GM12891 (cell line): ENCODE measurements at regions not wholly inside any gene's neighbourhood (a gene's known extent, or its start where the extent isn't known, plus 50 kb on each side); places are given as distances from the start of the nearest gene placed in this dataset.

ENCODE experiments used
- DNase-seq: peaks from one replicate; pipeline ENCODE4 v3.0.0; 2011; ENCODE audit warnings: low spot score; ENCODE audit not compliant: insufficient read length
- FAIRE-seq: peaks from 2 replicates; lab custom pipeline; 2011; peaks lifted over from hg19 to GRCh38; lab: Jason Lieb, UNC
- PAX5 ChIP-seq: IDR thresholded peaks from 2 replicates; pipeline ENCODE4 v1.6.1; 2011; ENCODE audit warnings: low read length, moderate library complexity, mild to moderate bottlenecking; ENCODE audit not compliant: insufficient read depth, severe bottlenecking
- POLR2A ChIP-seq: IDR thresholded peaks from 2 replicates; pipeline ENCODE4 v1.6.1; 2011; ENCODE audit warnings: low read depth, low read length, control low read depth
- POLR2AphosphoS5 ChIP-seq: IDR thresholded peaks from 2 replicates; pipeline ENCODE4 v1.6.1; 2011; ENCODE audit warnings: low read depth, low read length, control low read depth
- POU2F2 ChIP-seq: IDR thresholded peaks from 2 replicates; pipeline ENCODE4 v1.6.1; 2011; ENCODE audit warnings: low read depth, mild to moderate bottlenecking, control low read depth, low read length, moderate library complexity
- SPI1 ChIP-seq: IDR thresholded peaks from 2 replicates; pipeline ENCODE4 v1.6.1; 2011; ENCODE audit warnings: low read depth, low read length, control low read depth
- TAF1 ChIP-seq: IDR thresholded peaks from 2 replicates; pipeline ENCODE4 v1.6.1; 2011; ENCODE audit warnings: low read depth, low read length, control low read depth

DNA sequence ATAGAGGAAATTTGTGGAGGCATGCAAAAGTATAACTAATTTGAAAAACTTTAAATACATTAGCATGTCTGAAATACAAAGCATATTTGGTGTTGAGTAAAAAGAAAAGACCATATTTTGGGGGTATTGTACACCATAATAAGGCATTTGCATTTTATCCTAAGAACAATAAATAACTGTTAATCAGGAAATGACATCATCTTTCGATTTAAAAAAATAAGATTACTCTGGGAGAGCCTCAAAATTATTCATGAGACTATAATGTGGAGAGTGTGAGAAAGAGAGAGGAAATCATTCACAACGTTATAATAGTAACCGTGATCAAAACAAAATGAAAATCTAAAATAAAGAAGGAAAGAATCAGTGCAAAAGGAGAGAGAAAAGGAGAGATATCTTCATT, 712.3 kb upstream of the POT1 start:
- no peak for TF ChIP-seq POLR2AphosphoS5
- no peak for TF ChIP-seq POLR2A
- no peak for TF ChIP-seq TAF1
- TF ChIP-seq SPI1: no peak
- TF ChIP-seq POU2F2: no peak
- FAIRE-seq: no peak
- no peak for DNase-seq

DNA sequence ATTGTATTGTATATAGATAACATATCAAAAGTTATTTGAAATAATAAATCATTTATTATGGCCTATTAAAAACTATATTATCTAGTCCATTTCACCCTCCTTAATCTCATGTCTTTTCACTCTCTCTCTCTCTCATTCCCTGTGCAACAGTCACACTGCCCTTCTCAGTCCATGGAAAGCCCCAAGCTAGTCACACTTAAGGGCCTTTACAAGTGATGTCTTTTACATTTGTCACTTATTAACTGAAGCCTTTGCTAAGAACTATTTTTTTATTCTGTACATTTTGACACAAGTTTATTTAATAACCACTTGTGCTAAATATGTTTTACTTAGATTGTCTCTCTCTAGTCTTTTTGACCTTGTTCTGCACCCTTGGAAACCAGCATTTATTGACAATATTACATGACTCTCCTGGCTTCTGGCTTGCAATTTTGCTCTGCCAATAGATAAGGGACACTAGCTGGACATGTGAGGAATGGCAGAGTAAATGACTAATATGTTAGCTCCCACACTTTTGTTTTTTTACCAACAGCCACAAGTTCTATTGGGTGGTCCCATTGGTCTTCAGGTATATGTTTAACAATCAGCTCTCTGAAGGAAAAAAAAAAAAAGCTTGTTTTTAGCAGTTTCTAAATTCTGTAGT, 706.8 kb upstream of the POT1 start:
- DNase-seq: no peak
- TF ChIP-seq POU2F2 (no peak), SPI1 (no peak), POLR2AphosphoS5 (no peak), POLR2A (no peak), PAX5 (no peak), TAF1 (no peak)
- no peak for FAIRE-seq

DNA sequence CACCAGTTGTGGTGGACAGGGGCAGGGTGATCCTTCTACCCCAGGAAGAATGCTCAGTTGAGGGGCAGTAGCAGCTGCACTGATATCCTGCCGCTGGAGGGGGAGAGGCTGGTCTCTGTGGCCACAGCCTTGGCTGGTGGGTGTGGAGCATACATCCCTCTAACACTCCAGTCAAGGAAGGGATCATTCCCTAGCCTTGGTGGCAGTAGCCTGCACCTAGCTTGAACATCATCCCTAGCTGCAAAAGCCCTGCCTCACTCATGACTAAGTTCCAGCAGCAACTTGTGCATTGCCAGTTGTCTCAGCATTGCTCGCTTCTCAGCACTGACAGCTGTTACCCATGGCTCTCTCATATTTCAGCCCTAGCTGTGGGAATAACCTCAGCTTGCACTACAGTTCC, 688.9 kb upstream of the POT1 start:
- DNase-seq (no peak), FAIRE-seq (no peak)
- TF ChIP-seq POLR2AphosphoS5 (no peak), TAF1 (no peak), POU2F2 (no peak), PAX5 (no peak), SPI1 (no peak), POLR2A (no peak)

DNA sequence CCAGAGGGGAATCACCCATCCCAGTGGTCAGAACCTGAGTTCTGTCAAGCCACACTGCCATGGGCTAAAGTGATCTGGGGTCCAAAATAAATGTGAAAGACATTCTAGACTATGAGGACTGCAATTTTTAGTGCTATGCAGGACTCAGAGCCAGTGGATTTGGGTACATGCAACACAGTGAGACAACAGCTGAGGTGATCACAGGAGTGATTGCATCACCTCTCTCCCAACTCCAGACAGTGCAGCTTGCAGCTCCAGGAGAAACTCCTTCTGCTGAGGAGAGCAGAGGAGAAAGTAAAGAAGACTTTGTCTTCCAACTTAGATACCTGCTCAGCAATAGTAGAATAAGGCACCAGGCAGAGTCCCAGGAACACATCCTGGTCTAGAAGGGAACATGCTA, 682.0 kb upstream of the POT1 start:
- FAIRE-seq: no peak
- TF ChIP-seq TAF1: no peak
- TF ChIP-seq SPI1: no peak
- no peak for TF ChIP-seq PAX5
- no peak for TF ChIP-seq POLR2A
- TF ChIP-seq POU2F2: no peak
- TF ChIP-seq POLR2AphosphoS5: no peak
- no peak for DNase-seq

DNA sequence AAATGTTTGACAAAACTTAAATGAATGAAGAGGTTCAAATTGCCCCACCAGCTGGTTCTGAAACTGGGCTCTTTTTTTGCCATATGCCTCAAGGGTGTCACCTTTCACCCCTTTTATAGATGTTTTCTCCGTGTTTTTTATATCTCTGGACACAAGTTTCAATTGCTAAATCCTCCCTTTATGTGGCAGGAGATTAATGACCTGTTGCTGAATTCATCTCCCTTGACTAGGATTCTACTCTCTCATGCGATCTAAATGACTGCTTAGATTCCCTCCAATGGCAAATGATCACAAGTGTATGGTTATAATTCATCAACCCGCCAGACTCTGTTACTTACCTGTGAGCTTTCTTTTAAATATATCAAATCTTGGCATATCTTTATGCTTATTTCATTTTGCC, 677.0 kb upstream of the POT1 start:
- DNase-seq (no peak), FAIRE-seq (no peak)
- TF ChIP-seq PAX5 (no peak), SPI1 (no peak), POLR2A (no peak), TAF1 (no peak), POU2F2 (no peak), POLR2AphosphoS5 (no peak)

DNA sequence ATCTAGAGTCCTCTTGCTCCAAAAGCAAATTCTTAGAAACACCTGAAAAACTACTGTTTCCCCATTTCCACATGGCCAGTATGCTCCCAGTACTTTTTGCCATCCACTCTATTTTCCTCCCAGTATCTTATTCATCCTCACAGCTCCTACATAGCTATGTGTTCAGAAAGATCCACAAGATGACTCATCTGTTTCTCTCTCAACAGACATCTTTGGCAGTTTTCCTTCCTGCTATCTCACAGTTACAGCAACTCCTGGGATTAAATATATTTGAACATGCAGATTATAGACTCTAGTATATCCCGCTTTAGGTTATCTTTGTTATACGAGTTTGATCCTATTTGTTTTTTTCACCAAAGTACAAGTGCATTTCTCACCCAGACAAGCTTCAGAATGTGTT, 675.6 kb upstream of the POT1 start:
- TF ChIP-seq POLR2A (no peak), POU2F2 (no peak), PAX5 (no peak), POLR2AphosphoS5 (no peak), TAF1 (no peak), SPI1 (no peak)
- no peak for FAIRE-seq
- DNase-seq: no peak

DNA sequence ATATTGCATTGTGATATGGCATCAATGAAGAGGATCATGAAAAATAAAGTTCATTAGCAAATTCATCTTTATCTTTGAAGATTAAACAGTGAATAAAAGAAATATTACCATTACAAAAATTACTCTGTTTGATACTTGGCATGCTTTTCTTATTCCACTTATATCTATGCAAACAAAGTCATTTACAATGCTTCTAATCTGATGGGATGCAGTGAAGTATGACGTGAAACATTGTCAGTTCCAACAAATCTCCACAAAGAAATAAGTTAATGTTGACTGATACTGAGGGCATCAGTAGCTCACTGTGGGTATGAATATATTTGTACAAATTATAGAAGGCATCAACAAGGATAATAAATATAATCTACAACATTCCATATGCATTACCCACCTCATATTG, 672.8 kb upstream of the POT1 start:
- DNase-seq: no peak
- no peak for FAIRE-seq
- no peak for TF ChIP-seq POU2F2
- TF ChIP-seq POLR2AphosphoS5: no peak
- no peak for TF ChIP-seq SPI1
- no peak for TF ChIP-seq POLR2A
- TF ChIP-seq PAX5: no peak
- TF ChIP-seq TAF1: no peak

DNA sequence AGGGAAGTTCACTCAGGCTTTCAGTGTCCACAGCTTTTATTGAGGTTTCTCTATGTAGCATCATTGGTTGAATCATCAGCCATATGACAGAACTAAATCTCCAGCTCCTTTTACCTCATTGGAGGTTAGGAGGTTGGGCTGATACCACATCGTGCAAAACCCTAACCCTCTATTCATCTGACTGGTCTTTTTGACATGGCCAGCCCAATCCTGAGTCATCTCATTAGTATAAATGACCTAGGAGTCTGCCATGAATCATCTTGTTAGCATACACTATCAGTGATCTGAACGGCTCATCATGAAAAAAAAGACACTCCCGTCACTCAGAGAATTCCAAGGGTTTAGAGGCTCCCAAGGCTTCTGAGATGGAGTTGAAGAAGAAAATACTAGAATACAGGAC, 669.8 kb upstream of the POT1 start:
- TF ChIP-seq PAX5 (no peak), POU2F2 (no peak), POLR2AphosphoS5 (no peak), POLR2A (no peak), TAF1 (no peak), SPI1 (no peak)
- FAIRE-seq (no peak), DNase-seq (no peak)

DNA sequence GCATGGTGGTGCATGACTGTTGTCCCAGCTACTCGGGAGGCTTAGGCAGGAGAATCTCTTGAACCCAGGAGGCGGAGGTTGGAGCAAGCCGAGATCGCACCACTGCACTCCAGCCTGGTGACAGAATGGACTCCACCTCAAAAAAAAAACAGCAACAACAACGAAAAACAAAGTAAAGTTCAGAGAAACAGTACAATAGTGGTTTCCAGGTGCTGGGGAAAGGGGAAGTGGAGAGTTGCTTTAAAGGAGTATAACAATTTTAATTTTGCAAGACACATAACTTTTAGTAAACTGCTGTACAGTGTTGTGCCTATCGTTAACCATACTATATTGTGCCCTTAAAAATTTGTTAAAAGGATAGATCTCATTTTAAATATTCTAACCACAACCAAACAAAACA, 662.7 kb upstream of the POT1 start:
- FAIRE-seq: no peak
- peak; percentile 46 for TF ChIP-seq SPI1
- no peak for TF ChIP-seq POLR2A
- DNase-seq: no peak

DNA sequence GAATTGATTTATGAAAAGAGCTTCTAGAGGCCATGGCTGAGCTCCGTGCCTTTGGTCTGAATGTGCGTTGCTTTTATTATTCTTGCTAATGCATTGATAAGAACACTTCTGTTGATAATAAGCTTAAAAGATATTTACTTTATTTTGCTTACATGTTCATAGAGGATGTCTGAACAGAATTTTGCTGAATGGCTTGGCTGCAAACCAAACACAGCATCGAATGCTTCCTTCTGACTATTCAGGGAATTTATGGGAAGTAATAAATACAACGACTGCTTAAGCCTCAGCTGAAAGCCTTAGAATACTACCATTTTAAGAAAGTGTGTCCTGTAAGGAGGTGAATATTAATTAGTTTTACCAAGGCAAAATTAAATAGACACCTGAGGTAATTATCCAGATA, 643.5 kb upstream of the POT1 start:
- FAIRE-seq: no peak
- no peak for DNase-seq
- TF ChIP-seq TAF1 (no peak), POLR2AphosphoS5 (no peak), POLR2A (no peak), PAX5 (no peak), SPI1 (no peak)

DNA sequence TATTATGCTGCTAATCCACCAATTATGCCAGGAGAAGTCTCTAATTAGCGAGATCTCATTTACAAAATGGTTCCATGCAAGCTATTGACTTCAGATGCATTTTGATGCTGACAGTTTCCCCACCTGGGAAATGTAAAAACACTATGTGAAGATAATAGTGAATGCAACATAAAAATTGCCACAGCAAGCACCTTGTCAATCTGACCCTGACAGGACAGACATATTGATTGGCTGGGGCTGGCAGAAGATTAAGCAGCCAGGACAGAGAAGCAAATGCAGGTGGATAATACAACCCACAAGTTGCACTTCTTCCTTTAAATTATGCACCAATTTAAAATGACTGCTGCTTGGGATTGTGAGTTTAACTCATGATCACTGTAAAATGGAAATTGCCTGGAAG, 642.8 kb upstream of the POT1 start:
- FAIRE-seq (no peak), DNase-seq (no peak)
- TF ChIP-seq SPI1 (no peak), POU2F2 (no peak), PAX5 (no peak), POLR2AphosphoS5 (no peak), TAF1 (no peak), POLR2A (no peak)
